B cell (primary cell): ENCODE measurements at regions not wholly inside any gene's neighbourhood (a gene's known extent, or its start where the extent isn't known, plus 50 kb on each side); places are given as distances from the start of the nearest gene placed in this dataset.

Experiments used
- CTCF ChIP-seq: fragments of 200-600 bp; IDR thresholded peaks from one replicate; pipeline ENCODE4 v1.8.0; 2022; ENCODE audit warnings: antibody characterized with exemption, mild to moderate bottlenecking
- EZH2 ChIP-seq: IDR thresholded peaks from 2 replicates; pipeline ENCODE4 v1.6.1; 2012; ENCODE audit warnings: borderline replicate concordance, low read depth, mild to moderate bottlenecking, moderate library complexity, low read length; ENCODE audit not compliant: insufficient read depth, poor library complexity, severe bottlenecking

GRCh38 chr18:78457731-78458130, 521.9 kb upstream of the SALL3 start:
- TF ChIP-seq CTCF (no peak), EZH2 (no peak)
